H1 (cell line): ENCODE measurements at regions not wholly inside any gene's neighbourhood (a gene's known extent, or its start where the extent isn't known, plus 50 kb on each side); places are given as distances from the start of the nearest gene placed in this dataset.
"Not testable (repeated sequence)": the region's sequence is repeated elsewhere in the genome, so short reads cannot be mapped to it uniquely, and the experiment has no call there.

ENCODE experiments used
- EP300 ChIP-seq, 2 experiments: IDR thresholded peaks; 1 replicate in 1 of 2; 2 replicates in 1 of 2; pipeline ENCODE4 v1.6.1; 2011 to 2012; ENCODE audit warnings: low read depth in 2 of 2, low read length in 2 of 2, mild to moderate bottlenecking in 2 of 2, borderline replicate concordance in 1 of 2, inconsistent platforms in 1 of 2, moderate library complexity in 1 of 2
- SUZ12 ChIP-seq: fragments of 200-600 bp; sonication (generic); IDR thresholded peaks from 2 replicates; pipeline ENCODE4 v1.6.1; 2012; ENCODE audit warnings: mild to moderate bottlenecking, inconsistent platforms, low read length, moderate library complexity, mixed read lengths
- TF ChIP-seq, protein P1 (sequence below), 3 experiments: IDR thresholded peaks; 1 replicate in 2 of 3; 2 replicates in 1 of 3; pipeline versions ENCODE4 v1.5.1 to v1.6.1; 2011; ENCODE audit warnings: low read length in 3 of 3, mild to moderate bottlenecking in 3 of 3, inconsistent platforms in 2 of 3, low read depth in 1 of 3, moderate library complexity in 1 of 3; ENCODE audit not compliant: insufficient read depth in 1 of 3; ENCODE audit errors: control extremely low read depth in 1 of 3

- TF ChIP-seq, protein P1, sequence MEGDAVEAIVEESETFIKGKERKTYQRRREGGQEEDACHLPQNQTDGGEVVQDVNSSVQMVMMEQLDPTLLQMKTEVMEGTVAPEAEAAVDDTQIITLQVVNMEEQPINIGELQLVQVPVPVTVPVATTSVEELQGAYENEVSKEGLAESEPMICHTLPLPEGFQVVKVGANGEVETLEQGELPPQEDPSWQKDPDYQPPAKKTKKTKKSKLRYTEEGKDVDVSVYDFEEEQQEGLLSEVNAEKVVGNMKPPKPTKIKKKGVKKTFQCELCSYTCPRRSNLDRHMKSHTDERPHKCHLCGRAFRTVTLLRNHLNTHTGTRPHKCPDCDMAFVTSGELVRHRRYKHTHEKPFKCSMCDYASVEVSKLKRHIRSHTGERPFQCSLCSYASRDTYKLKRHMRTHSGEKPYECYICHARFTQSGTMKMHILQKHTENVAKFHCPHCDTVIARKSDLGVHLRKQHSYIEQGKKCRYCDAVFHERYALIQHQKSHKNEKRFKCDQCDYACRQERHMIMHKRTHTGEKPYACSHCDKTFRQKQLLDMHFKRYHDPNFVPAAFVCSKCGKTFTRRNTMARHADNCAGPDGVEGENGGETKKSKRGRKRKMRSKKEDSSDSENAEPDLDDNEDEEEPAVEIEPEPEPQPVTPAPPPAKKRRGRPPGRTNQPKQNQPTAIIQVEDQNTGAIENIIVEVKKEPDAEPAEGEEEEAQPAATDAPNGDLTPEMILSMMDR (IDR thresholded peaks at IDR 0.05; ENCODE audit: control extremely low read depth in 1 of 3, insufficient read depth in 1 of 3, low read depth in 1 of 3, low read length in 3 of 3): not testable (repeated sequence)
- TF ChIP-seq SUZ12; EP300 (IDR thresholded peaks at IDR 0.05; ENCODE audit: borderline replicate concordance in 1 of 2, low read depth in 2 of 2, low read length in 2 of 2): not testable (repeated sequence)
Observed at GRCh38 chr7:63790177-63790763, 208.4 kb upstream of the ZNF722 start.
